Choroid plexus epithelial cell (primary cell): ENCODE measurements at regions not wholly inside any gene's neighbourhood (a gene's known extent, or its start where the extent isn't known, plus 50 kb on each side); places are given as distances from the start of the nearest gene placed in this dataset.
"Not testable (repeated sequence)": the region's sequence is repeated elsewhere in the genome, so short reads cannot be mapped to it uniquely, and the experiment has no call there.

Experiments used
- DNase-seq: peaks from one replicate; pipeline ENCODE4 v3.0.0-alpha.2; 2010; ENCODE audit warnings: low read depth
- H3K4me3 ChIP-seq: 2 replicates; pipeline ENCODE4 v1.5.1; 2011; ENCODE audit warnings: low read depth, mild to moderate bottlenecking, control low read depth, low read length, moderate library complexity
- TF ChIP-seq, protein P1 (sequence below): conservative IDR thresholded peaks from 2 replicates; pipeline ENCODE4 v1.5.1; 2011; ENCODE audit warnings: low read depth, mild to moderate bottlenecking, control low read depth, inconsistent platforms, low read length, moderate library complexity

DNA sequence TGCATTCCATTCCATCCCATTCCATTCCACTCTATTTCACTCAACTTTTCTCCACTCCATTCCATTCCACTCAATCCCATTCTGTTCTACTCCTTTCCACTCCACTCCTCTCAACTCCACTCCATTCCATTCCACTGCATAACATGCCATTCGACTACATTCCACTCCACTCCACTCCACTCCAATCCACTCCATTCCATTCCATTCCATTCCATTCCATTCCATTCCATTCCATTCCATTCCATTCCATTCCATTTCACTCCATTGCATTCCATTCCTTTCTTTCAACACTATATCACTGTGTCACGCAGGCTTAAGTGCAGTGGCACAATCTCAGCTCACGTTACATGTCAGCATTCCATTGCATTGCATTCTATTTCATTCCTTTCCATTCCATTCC lies 1430.4 kb downstream of the TSPY10 start:
- not testable (repeated sequence) for H3K4me3 ChIP-seq, DNase-seq

DNA sequence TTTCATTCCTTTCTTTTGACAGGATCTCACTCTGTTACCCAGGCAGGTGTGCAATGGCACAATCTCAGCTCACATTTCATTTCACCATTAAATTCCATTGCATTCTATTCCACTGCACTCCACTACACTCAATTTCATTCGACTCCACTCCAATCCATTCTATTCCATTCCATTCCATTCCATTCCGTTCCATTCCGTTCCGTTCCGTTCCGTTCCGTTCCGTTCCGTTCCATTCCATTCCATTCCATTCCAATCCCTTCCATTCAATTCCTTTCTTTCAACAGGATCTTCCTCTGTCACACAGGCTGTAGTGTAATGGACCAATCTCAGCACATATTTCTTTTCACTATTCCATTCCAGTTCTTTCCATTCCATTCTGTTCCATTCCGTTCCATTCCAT lies 1445.7 kb downstream of the TSPY10 start:
- DNase-seq, result no peak
- TF ChIP-seq, protein P1, sequence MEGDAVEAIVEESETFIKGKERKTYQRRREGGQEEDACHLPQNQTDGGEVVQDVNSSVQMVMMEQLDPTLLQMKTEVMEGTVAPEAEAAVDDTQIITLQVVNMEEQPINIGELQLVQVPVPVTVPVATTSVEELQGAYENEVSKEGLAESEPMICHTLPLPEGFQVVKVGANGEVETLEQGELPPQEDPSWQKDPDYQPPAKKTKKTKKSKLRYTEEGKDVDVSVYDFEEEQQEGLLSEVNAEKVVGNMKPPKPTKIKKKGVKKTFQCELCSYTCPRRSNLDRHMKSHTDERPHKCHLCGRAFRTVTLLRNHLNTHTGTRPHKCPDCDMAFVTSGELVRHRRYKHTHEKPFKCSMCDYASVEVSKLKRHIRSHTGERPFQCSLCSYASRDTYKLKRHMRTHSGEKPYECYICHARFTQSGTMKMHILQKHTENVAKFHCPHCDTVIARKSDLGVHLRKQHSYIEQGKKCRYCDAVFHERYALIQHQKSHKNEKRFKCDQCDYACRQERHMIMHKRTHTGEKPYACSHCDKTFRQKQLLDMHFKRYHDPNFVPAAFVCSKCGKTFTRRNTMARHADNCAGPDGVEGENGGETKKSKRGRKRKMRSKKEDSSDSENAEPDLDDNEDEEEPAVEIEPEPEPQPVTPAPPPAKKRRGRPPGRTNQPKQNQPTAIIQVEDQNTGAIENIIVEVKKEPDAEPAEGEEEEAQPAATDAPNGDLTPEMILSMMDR, result no peak
- no peak overlapping the region for H3K4me3 ChIP-seq

DNA sequence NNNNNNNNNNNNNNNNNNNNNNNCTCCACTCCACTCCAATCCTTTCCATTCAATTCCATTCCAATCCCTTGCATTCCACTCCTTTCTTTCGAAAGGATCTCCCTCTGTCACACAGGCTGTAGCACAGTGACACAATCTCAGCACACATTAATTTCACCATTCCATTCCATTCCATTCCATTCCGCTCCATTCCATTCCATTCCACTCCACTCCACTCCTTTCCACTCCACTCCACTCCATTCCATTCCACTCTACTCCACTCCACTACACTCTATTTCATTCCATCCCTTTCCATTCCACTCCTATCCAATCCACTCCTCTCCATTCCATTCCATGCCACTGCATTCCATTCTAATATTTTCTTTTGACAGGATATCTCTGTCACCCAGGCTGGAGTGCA lies 1459.0 kb downstream of the TSPY10 start:
- no peak overlapping the region for H3K4me3 ChIP-seq
- DNase-seq, result no peak
- TF ChIP-seq, protein P1, result no peak

DNA sequence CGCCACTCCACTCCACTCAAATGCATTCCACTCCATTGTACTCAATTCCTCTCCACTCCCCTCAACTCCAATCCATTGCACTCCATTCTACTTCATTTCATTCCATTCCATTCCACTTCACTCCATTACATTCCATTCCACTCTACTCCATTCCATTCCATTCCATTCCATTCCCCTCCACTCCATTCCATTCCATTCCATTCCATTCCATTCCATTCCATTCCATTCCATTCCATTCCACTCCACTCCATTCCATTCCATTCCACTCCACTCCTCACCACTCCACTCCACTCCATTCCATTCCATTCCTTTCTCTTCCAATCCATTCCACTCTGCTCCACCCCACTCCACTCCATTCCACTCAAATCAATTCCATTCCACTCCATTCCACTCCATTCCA lies 1459.9 kb downstream of the TSPY10 start:
- TF ChIP-seq, protein P1, result no peak
- H3K4me3 ChIP-seq, result no peak overlapping the region
- DNase-seq, result no peak

DNA sequence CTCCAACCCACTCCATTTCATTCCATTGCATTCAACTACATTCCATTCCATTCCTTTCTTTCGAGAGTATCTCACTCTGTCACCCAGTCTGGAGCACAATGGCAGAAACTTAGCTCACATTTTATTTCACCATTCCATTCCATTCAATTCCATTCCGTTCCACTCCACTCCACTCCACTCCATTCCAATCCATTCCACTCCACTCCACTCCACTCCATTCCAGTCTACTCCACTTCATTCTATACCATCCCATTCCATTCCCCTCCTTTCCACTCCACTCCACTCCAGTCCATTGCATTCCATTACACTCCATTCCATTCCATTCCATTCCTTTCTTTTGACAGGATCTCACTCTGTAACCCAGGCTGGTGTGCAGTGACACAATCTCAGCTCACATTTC lies 1466.3 kb downstream of the TSPY10 start:
- DNase-seq, result no peak
- no peak overlapping the region for H3K4me3 ChIP-seq
- TF ChIP-seq, protein P1, result no peak

DNA sequence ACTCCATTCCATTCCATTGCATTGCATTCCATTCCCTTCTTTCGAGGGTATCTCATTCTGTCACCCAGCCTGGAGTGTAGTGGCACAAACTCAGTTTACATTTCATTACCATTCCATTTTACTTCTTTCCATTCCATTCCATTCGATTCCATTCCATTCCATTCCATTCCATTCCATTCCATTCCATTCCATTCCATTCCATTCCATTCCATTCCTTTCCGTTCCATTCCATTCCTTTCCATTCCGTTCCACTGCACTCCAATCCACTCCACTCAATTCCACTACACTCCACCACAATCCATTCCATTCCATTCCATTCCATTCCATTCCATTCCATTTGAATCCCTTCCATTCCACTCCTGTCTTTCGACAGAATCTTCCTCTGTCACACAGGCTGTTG lies 1472.0 kb downstream of the TSPY10 start:
- H3K4me3 ChIP-seq, DNase-seq: not testable (repeated sequence)

DNA sequence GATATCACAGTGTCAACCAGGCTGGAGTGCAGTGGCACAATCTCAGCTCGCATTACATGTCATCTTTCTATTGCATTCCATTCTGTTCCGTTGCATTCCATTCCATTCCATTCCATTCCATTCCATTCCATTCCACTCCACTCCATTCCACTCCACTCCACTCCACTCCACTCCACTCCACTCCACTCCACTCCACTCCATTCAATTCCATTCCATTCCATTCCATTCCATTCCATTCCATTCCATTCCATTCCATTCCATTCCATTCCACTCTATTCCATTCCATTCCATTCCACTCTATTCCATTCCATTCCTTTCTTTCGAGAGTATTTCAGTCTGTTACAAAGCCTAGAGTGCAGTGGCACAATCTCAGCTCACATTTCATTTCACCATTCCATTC lies 1486.5 kb downstream of the TSPY10 start:
- H3K4me3 ChIP-seq, DNase-seq: not testable (repeated sequence)

DNA sequence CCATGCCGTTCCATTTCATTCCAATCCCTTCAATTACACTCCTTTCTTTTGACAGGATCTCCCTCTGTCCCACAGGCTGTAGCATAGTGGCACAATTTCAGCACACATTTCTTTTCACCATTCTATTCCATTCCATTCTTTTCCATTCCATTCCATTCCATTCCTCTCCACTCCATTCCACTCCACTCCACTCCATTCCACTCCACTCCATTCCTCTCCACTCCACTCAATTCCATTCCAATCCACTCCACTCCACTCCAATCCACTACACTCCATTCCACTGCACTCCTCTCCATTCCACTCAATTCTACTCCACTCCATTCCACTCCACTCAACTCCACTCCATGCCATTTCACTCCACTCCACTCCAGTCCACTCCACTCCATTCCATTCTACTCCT lies 1495.1 kb downstream of the TSPY10 start:
- DNase-seq, result no peak
- no peak overlapping the region for H3K4me3 ChIP-seq
- TF ChIP-seq, protein P1, result no peak

DNA sequence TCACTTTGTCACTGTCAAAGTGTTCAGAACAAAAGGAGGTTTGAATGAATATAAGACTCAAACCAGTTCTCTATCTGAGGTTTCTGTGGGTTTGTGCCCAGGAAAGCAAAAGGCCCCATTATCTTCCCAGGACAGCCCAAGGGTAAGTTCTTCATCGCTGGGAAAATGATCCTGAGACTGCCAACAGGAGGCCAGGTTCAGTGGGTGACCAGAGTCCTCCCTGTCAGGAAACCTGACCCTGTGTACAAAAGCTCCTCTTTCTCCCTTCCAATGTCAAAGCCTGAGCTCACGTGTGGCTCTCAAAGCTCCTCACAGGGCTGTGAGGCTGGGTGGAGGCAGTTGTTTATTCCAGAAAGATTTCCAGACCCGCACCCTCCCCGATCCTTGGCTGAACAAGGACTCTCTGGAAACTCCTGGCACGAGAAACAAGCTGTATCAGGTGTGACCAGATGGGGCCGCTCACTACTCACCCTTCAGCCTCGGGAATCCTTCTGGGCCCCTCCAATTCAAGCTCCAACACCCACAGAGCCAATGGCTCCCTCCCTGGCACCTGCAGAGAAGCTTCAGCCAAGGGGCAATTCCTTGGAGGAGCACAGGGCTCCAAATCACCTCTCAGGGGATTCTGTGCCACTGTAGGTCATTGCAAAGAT lies 1516.7 kb downstream of the TSPY10 start:
- TF ChIP-seq, protein P1, result no peak
- H3K4me3 ChIP-seq, result no peak overlapping the region
- no peak for DNase-seq
